KMS-11 (cell line): ENCODE measurements at regions not wholly inside any gene's neighbourhood (a gene's known extent, or its start where the extent isn't known, plus 50 kb on each side); places are given as distances from the start of the nearest gene placed in this dataset.

Experiments
- H2AFZ ChIP-seq: fragments of 200-600 bp; sonication (generic); 2 replicates; pipeline ENCODE4 v1.6.1; 2016; ENCODE audit warnings: antibody characterized with exemption, mixed run types, low read depth
- H3K27ac ChIP-seq: fragments of 200-600 bp; sonication (generic); 2 replicates; pipeline ENCODE4 v1.6.1; 2016; ENCODE audit warnings: mild to moderate bottlenecking, mixed run types
- H3K27me3 ChIP-seq: fragments of 200-600 bp; sonication (generic); 2 replicates; pipeline ENCODE4 v1.6.1; 2017; ENCODE audit warnings: mild to moderate bottlenecking, low read depth, mixed run types, moderate library complexity; ENCODE audit not compliant: insufficient read depth
- H3K36me3 ChIP-seq: fragments of 200-600 bp; sonication (generic); 2 replicates; pipeline ENCODE4 v1.6.1; 2017; ENCODE audit warnings: mild to moderate bottlenecking, mixed run types; ENCODE audit not compliant: insufficient read depth
- H3K4me1 ChIP-seq: fragments of 200-600 bp; sonication (generic); 2 replicates; pipeline ENCODE4 v1.6.1; 2016; ENCODE audit warnings: mild to moderate bottlenecking, low read depth, mixed run types; ENCODE audit not compliant: poor library complexity, severe bottlenecking
- H3K4me2 ChIP-seq: fragments of 200-600 bp; sonication (generic); 2 replicates; pipeline ENCODE4 v1.7.0; 2016; ENCODE audit warnings: mild to moderate bottlenecking, mixed run types
- H3K4me3 ChIP-seq: fragments of 200-600 bp; sonication (generic); IDR thresholded peaks from 2 replicates; pipeline ENCODE4 v1.6.1; 2017; ENCODE audit warnings: low read depth, low read length, mixed read lengths; ENCODE audit not compliant: insufficient read depth
- H3K79me2 ChIP-seq: fragments of 200-600 bp; sonication (generic); 2 replicates; pipeline ENCODE4 v1.6.1; 2016; ENCODE audit warnings: low read depth, mixed run types; ENCODE audit not compliant: insufficient read depth
- H3K9ac ChIP-seq: fragments of 200-600 bp; sonication (generic); 2 replicates; pipeline ENCODE4 v1.6.1; 2016; ENCODE audit warnings: mild to moderate bottlenecking, mixed run types
- H4K20me1 ChIP-seq: fragments of 200-600 bp; sonication (generic); 2 replicates; pipeline ENCODE4 v1.6.1; 2016; ENCODE audit warnings: mild to moderate bottlenecking, mixed run types; ENCODE audit not compliant: insufficient read depth
- TF ChIP-seq, protein P1 (sequence below): fragments of 200-600 bp; sonication (generic); conservative IDR thresholded peaks from 2 replicates; pipeline ENCODE4 v1.6.1; 2017; ENCODE audit warnings: low read depth, mild to moderate bottlenecking, antibody characterized with exemption, low read length, moderate library complexity, mixed read lengths

DNA sequence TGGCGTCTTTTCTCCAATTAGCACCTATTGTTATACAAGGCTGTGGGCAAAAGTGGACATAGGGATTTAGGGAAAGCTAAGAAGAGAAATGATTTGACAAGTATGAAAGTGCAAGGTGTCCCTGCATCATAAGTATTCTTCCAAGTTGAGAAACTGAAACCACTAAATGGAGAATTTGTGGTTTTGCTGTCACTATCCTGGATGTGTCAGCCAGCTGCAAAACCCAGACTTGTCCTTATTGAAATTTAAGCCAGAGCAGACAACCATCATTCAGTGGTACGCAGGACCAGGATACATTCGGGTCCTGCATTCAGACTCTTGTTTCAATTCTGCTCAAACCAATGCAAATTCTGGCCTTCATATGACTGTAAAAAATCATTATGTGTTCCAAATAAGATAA, 384.8 kb upstream of the TGFBR2 start:
- Histone ChIP-seq H4K20me1 (no peaks in the 10 kb centered on the region), H3K27ac (no peak overlapping the region), H3K9ac (no peak overlapping the region), H3K79me2 (no peaks in the 10 kb centered on the region), H3K4me1 (no peaks in the 10 kb centered on the region), H3K4me3 (no peak overlapping the region), H3K27me3 (no peaks in the 10 kb centered on the region), H3K36me3 (no peaks in the 10 kb centered on the region), H3K4me2 (no peak overlapping the region), H2AFZ (no peak overlapping the region)
- TF ChIP-seq, protein P1, sequence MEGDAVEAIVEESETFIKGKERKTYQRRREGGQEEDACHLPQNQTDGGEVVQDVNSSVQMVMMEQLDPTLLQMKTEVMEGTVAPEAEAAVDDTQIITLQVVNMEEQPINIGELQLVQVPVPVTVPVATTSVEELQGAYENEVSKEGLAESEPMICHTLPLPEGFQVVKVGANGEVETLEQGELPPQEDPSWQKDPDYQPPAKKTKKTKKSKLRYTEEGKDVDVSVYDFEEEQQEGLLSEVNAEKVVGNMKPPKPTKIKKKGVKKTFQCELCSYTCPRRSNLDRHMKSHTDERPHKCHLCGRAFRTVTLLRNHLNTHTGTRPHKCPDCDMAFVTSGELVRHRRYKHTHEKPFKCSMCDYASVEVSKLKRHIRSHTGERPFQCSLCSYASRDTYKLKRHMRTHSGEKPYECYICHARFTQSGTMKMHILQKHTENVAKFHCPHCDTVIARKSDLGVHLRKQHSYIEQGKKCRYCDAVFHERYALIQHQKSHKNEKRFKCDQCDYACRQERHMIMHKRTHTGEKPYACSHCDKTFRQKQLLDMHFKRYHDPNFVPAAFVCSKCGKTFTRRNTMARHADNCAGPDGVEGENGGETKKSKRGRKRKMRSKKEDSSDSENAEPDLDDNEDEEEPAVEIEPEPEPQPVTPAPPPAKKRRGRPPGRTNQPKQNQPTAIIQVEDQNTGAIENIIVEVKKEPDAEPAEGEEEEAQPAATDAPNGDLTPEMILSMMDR, result no peak

DNA sequence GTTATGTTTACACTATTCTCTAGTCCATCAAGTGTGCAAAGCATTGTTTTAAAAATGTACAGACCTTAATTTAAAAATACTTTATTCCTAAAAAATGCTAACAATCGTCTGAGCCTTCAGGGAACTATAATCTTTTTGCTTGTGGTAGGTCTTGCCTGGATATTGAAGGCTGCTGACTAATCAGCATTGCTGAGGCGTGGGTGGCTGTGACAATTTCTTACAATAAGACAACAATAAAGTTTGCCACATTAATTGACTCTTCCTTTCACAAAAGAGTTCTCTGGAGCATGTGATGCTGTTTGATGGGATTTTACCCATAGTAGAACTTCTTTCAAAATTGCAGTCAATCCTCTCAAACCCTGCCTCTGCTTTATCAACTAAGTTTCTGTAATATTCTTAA, 384.0 kb upstream of the TGFBR2 start:
- Histone ChIP-seq H3K4me2 (no peak overlapping the region), H3K79me2 (no peaks in the 10 kb centered on the region)

DNA sequence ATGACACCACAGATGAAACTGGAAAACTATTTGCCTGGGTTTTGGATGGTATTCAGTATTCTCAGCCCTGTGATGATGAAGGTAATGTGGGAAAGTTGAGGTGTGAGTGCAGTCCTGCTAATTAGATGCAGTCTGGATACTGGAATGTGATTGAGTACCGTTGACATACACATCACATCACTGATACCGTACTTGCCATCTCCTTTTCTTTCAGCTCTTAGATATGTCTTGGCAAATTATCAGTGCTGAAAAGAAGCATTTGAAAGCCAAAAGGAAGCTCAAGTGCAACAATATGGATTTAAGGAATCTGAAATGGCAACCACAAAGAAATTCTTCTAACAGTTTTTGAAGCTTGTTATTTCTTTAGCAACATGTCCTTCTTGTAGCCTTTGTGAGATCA, 381.4 kb upstream of the TGFBR2 start:
- H3K79me2 ChIP-seq, result no peaks in the 10 kb centered on the region
- no peak overlapping the region for H2AFZ ChIP-seq
- TF ChIP-seq, protein P1, result no peak
- H3K4me1 ChIP-seq, result no peaks in the 10 kb centered on the region
- no peak overlapping the region for H3K4me3 ChIP-seq
- H3K27ac ChIP-seq, result no peak overlapping the region
- H4K20me1 ChIP-seq, result no peaks in the 10 kb centered on the region
- H3K27me3 ChIP-seq, result no peaks in the 10 kb centered on the region
- H3K9ac ChIP-seq, result no peak overlapping the region
- H3K4me2 ChIP-seq, result no peak overlapping the region
- no peaks in the 10 kb centered on the region for H3K36me3 ChIP-seq

More for the DNA sequence above, 384.0 kb upstream of the TGFBR2 start:
- Histone ChIP-seq H3K4me1 (no peaks in the 10 kb centered on the region), H3K9ac (no peak overlapping the region), H3K27me3 (no peaks in the 10 kb centered on the region), H3K36me3 (no peaks in the 10 kb centered on the region), H3K27ac (no peak overlapping the region), H4K20me1 (no peaks in the 10 kb centered on the region), H2AFZ (no peak overlapping the region), H3K4me3 (no peak overlapping the region)
- TF ChIP-seq, protein P1, result no peak

DNA sequence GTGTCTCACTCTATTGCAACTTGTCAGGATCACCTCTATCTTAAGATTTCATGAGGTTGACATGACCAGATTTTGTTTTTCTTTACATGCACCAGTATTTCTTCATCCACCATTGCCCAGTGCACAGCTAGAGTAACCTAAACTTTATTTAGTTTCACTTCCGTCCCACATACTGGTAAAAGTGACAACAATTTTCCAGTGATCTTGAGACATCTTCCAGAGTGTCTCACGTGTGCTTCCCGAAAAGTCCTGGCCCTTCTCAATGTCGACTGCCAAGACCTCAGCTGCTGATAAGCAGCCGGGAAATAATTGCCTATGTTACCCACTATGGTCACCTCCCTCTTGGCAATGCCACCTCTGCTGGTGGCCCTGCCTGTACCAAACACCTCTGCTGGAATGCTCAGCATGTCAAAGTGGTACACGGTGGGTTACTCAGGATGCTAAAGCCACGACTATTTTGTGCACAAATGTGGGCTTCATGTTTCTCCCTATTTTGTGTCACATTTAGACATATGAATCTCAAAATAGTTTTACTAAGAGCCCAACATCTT, 379.7 kb upstream of the TGFBR2 start:
- no peak overlapping the region for H2AFZ ChIP-seq
- no peaks in the 10 kb centered on the region for H3K27me3 ChIP-seq
- TF ChIP-seq, protein P1, result no peak
- no peaks in the 10 kb centered on the region for H4K20me1 ChIP-seq
- no peak overlapping the region for H3K9ac ChIP-seq
- H3K4me2 ChIP-seq, result no peak overlapping the region
- H3K4me3 ChIP-seq, result no peak overlapping the region
- no peaks in the 10 kb centered on the region for H3K79me2 ChIP-seq
- H3K36me3 ChIP-seq, result no peaks in the 10 kb centered on the region
- H3K27ac ChIP-seq, result no peak overlapping the region
- H3K4me1 ChIP-seq, result no peaks in the 10 kb centered on the region
